ENCODE measurements at regions not wholly inside any gene's neighbourhood (a gene's known extent, or its start where the extent isn't known, plus 50 kb on each side); places are given as distances from the start of the nearest gene placed in this dataset.

GRCh38 chr4:158966091-158966490 lies 136.8 kb upstream of the RAPGEF2 start:
- ATAC-seq (no peak), DNase-seq (ENCODE audit: low read depth, low spot score) (no peak), FAIRE-seq (no peak)
- intact Hi-C loops (cut with micrococcal nuclease; ENCODE audit: unreplicated experiment) (no loop called here), in situ Hi-C loops (cut with MboI) (no loop called here)
- TF ChIP-seq BMI1 (IDR thresholded peaks at IDR 0.05; ENCODE audit: borderline replicate concordance): no peak
- TF ChIP-seq MXI1 (IDR thresholded peaks at IDR 0.05; ENCODE audit: low read depth, low read length): no peak
- TF ChIP-seq YY1 (IDR thresholded peaks at IDR 0.05; ENCODE audit: low read depth, low read length): no peak
- no peak for TF ChIP-seq USF2 (IDR thresholded peaks at IDR 0.05; ENCODE audit: borderline replicate concordance, low read depth, low read length)
- TF ChIP-seq MEF2A (IDR thresholded peaks at IDR 0.05; ENCODE audit: insufficient read depth, low read depth, low read length): no peak
- TF ChIP-seq RELA (IDR thresholded peaks at IDR 0.05; ENCODE audit: borderline replicate concordance, partially characterized antibody): no peak
- no peak for TF ChIP-seq CREB1 (IDR thresholded peaks at IDR 0.05; ENCODE audit: low read depth)
- TF ChIP-seq CBFB (IDR thresholded peaks at IDR 0.05; ENCODE audit: low read depth): no peak
- TF ChIP-seq, protein P1, sequence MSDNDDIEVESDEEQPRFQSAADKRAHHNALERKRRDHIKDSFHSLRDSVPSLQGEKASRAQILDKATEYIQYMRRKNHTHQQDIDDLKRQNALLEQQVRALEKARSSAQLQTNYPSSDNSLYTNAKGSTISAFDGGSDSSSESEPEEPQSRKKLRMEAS (IDR thresholded peaks at IDR 0.05; ENCODE audit: low read depth, low read length): no peak
- TF ChIP-seq KAT2A (conservative IDR thresholded peaks at IDR 0.05; ENCODE audit: control insufficient read depth, low read depth, low read length): no peak
- no peak for TF ChIP-seq BRCA1 (IDR thresholded peaks at IDR 0.05; ENCODE audit: low read depth, low read length)
- no peak for TF ChIP-seq CREM (IDR thresholded peaks at IDR 0.05; ENCODE audit: low read depth)
- no peak for TF ChIP-seq ELK1 (IDR thresholded peaks at IDR 0.05; ENCODE audit: low read depth, low read length)
- TF ChIP-seq NFXL1 (IDR thresholded peaks at IDR 0.05; ENCODE audit: borderline replicate concordance): no peak
- TF ChIP-seq POU2F2 (IDR thresholded peaks at IDR 0.05; ENCODE audit: borderline replicate concordance, low read depth, low read length): no peak
- TF ChIP-seq, protein P2, sequence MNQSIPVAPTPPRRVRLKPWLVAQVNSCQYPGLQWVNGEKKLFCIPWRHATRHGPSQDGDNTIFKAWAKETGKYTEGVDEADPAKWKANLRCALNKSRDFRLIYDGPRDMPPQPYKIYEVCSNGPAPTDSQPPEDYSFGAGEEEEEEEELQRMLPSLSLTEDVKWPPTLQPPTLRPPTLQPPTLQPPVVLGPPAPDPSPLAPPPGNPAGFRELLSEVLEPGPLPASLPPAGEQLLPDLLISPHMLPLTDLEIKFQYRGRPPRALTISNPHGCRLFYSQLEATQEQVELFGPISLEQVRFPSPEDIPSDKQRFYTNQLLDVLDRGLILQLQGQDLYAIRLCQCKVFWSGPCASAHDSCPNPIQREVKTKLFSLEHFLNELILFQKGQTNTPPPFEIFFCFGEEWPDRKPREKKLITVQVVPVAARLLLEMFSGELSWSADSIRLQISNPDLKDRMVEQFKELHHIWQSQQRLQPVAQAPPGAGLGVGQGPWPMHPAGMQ (IDR thresholded peaks at IDR 0.05; ENCODE audit: borderline replicate concordance): no peak
- no peak for TF ChIP-seq ZBTB4 (CRISPR knock-in tag; IDR thresholded peaks at IDR 0.05)
- no peaks in the 10 kb centered on the region for H3K9me3 ChIP-seq (replicated peaks; ENCODE audit: control insufficient read depth, insufficient read depth, low read length)
- ChIA-PET CTCF (interaction anchor here (0.7 to 1.3 kb wide), 2 partner anchors 12 to 109 kb away, joined by 3 read pairs; no protein-coding TSS in a partner anchor), SMC1A (ENCODE audit: uncharacterized antibody, unreplicated experiment) (interaction anchor here (0.7 to 1.5 kb wide), 2 partner anchors 10 to 132 kb away, joined by 3 read pairs; no protein-coding TSS in a partner anchor), RAD21 (ENCODE audit: unreplicated experiment) (no interaction called here), POLR2A (interaction anchor here (1.1 kb wide), 1 partner anchor 23 kb away, joined by 3 read pairs; no protein-coding TSS in a partner anchor)
- H3K4me1 ChIP-seq (ENCODE audit: control insufficient read depth, insufficient read depth, low read length): no peaks in the 10 kb centered on the region
- H4K20me1 ChIP-seq (ENCODE audit: control insufficient read depth, insufficient read depth): no peaks in the 10 kb centered on the region
- no peaks in the 10 kb centered on the region for H3K79me2 ChIP-seq (ENCODE audit: control insufficient read depth, insufficient read depth, low read length)
- H3K4me3 ChIP-seq: no peak overlapping the region
- WGBS (ENCODE audit: insufficient coverage, insufficient replicate concordance, low lambda C conversion rate, missing lambda C conversion rate): 60% methylated on average over 1 of the region's 1 CpG
- H3K36me3 ChIP-seq (ENCODE audit: control insufficient read depth in 2 of 2, insufficient read depth in 2 of 2, low read length in 1 of 2): no peaks in the 10 kb centered on the region
- no peak overlapping the region for H3K4me2 ChIP-seq (ENCODE audit: control insufficient read depth, insufficient read depth)
- H2AFZ ChIP-seq (ENCODE audit: control insufficient read depth, low read depth, low read length): no peak overlapping the region
- H3K27ac ChIP-seq (ENCODE audit: control insufficient read depth, insufficient read depth): no peak overlapping the region
- H3K9ac ChIP-seq (ENCODE audit: control insufficient read depth, insufficient read depth, low read length): no peak overlapping the region
- BruUV-seq (replicated peaks): no TSS peak
- H3K27me3 ChIP-seq (replicated peaks in 1 of 2; ENCODE audit: control insufficient read depth in 2 of 2, insufficient read depth in 2 of 2, low read length in 1 of 2): no peaks in the 10 kb centered on the region
